ENCODE measurements at regions not wholly inside any gene's neighbourhood (a gene's known extent, or its start where the extent isn't known, plus 50 kb on each side); places are given as distances from the start of the nearest gene placed in this dataset.

DNA sequence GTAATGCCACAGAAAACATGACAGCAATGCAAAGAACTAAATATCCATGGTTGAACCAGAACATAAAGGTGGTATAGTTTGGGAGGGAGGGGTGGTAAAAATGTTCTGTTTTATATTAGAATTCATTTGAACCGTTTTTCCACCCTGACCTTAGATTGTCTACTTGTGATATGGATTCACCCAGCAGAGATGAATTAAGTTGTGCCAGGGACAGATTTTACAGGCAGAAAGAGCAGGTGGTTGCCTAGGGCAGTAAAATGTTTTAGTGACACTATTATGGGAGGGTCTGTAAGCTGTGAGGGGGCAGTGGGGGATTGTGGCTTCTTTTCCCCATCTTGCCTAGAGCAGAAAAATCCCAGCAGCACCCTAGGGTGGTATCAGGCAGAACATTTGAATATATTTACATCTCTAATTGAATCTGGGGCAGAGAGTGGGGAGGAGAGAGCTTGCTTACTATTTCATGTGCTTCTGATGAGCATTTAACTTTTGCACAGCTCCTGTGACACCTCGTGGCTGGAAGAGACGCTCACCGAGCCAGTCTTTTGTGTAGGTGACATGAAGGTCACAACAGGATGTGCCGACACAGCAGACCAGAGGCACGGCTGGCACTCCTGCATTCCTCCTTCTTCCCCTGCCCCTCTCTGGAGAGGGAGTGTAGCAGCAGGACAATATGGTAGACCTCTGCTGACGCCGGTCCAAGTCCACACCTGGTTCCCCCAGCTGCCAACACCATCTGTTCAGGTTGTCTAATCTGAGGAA, 452.3 kb downstream of the IRS2 start:
- TF ChIP-seq EZH2 (IDR thresholded peaks at IDR 0.05) (no peak), POLR2AphosphoS5 (IDR thresholded peaks at IDR 0.05; ENCODE audit: borderline replicate concordance, low read depth, low read length) (no peak)

Measured in SK-N-MC (cell line).